ENCODE measurements at regions not wholly inside any gene's neighbourhood (a gene's known extent, or its start where the extent isn't known, plus 50 kb on each side); places are given as distances from the start of the nearest gene placed in this dataset.

- no peak for TF ChIP-seq CTCF (IDR thresholded peaks at IDR 0.05; ENCODE audit: insufficient read depth, low read length)
- H3K4me3 ChIP-seq (ENCODE audit: low read depth, low read length), result no peak overlapping the region
- no peak for DNase-seq (ENCODE audit: low read depth)
Measured at GRCh38 chr1:204756811-204757210, 71.3 kb upstream of the LRRN2 start.

GRCh38 chr1:204758601-204759000 lies 73.1 kb upstream of the LRRN2 start:
- no peak overlapping the region for H3K4me3 ChIP-seq (ENCODE audit: low read depth, low read length)
- no peak for DNase-seq (ENCODE audit: low read depth)
- TF ChIP-seq CTCF (IDR thresholded peaks at IDR 0.05; ENCODE audit: insufficient read depth, low read length), result no peak

GRCh38 chr1:204760350-204760749 lies 74.8 kb upstream of the LRRN2 start:
- DNase-seq (ENCODE audit: low read depth), result no peak
- H3K4me3 ChIP-seq (ENCODE audit: low read depth, low read length), result no peak overlapping the region
- TF ChIP-seq CTCF (IDR thresholded peaks at IDR 0.05; ENCODE audit: insufficient read depth, low read length), result no peak

- DNase-seq (ENCODE audit: low read depth), result no peak
- no peak overlapping the region for H3K4me3 ChIP-seq (ENCODE audit: low read depth, low read length)
- no peak for TF ChIP-seq CTCF (IDR thresholded peaks at IDR 0.05; ENCODE audit: insufficient read depth, low read length)
Measured at GRCh38 chr1:204760757-204761156, 75.2 kb upstream of the LRRN2 start.

GRCh38 chr1:204763773-204764427 lies 78.4 kb upstream of the LRRN2 start:
- no peak overlapping the region for H3K4me3 ChIP-seq (ENCODE audit: low read depth, low read length)
- peak; percentile 83 for TF ChIP-seq CTCF (IDR thresholded peaks at IDR 0.05; ENCODE audit: insufficient read depth, low read length)
- peak; percentile 68 for DNase-seq (ENCODE audit: low read depth)

GRCh38 chr1:204769997-204770396 lies 84.5 kb upstream of the LRRN2 start:
- no peak overlapping the region for H3K4me3 ChIP-seq (ENCODE audit: low read depth, low read length)
- TF ChIP-seq CTCF (IDR thresholded peaks at IDR 0.05; ENCODE audit: insufficient read depth, low read length), result no peak
- no peak for DNase-seq (ENCODE audit: low read depth)

- no peak for DNase-seq (ENCODE audit: low read depth)
- TF ChIP-seq CTCF (IDR thresholded peaks at IDR 0.05; ENCODE audit: insufficient read depth, low read length), result no peak
- H3K4me3 ChIP-seq (ENCODE audit: low read depth, low read length), result no peak overlapping the region
Measured at GRCh38 chr1:204771358-204771757, 85.8 kb upstream of the LRRN2 start.
